ENCODE measurements at regions not wholly inside any gene's neighbourhood (a gene's known extent, or its start where the extent isn't known, plus 50 kb on each side); places are given as distances from the start of the nearest gene placed in this dataset.

- Histone ChIP-seq H3K4me3 (replicated peaks; ENCODE audit: low read depth, low read length) (no peak overlapping the region), H3K27me3 (replicated peaks; ENCODE audit: control insufficient read depth, insufficient read depth, low read length) (no peaks in the 10 kb centered on the region), H3K36me3 (ENCODE audit: control insufficient read depth, insufficient read depth, low read length) (no peaks in the 10 kb centered on the region)
- TF ChIP-seq CTCF (IDR thresholded peaks at IDR 0.05; ENCODE audit: insufficient read depth, low read length, poor library complexity, severe bottlenecking): no peak
- DNase-seq (ENCODE audit: extremely low read depth, insufficient read length): no peak
Observed at GRCh38 chr15:26439681-26440080, 333.2 kb downstream of the GABRB3 start.

GRCh38 chr15:26438718-26439117 lies 334.1 kb downstream of the GABRB3 start:
- DNase-seq (ENCODE audit: extremely low read depth, insufficient read length): no peak
- no peak overlapping the region for H3K4me3 ChIP-seq (replicated peaks; ENCODE audit: low read depth, low read length)
- H3K36me3 ChIP-seq (ENCODE audit: control insufficient read depth, insufficient read depth, low read length): no peaks in the 10 kb centered on the region

DNA sequence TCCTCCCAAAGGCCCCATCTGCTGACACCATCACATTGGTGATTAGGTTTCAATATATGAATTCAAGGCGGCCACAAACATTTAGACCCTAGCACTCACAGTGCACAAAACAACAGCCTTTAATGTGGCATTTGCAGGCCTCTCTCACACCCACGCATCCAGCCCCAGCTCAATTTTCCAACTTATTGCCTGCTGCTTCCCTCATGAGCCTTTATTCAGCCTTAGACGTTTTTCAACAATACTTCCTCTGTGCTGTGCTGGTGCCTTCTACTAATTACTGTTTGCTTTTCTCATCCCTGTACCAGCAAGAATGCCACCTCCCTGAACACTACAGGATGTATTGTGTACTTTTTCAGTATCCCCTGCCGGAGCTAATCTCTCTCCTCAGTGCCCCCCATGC lies 334.6 kb downstream of the GABRB3 start:
- no peaks in the 10 kb centered on the region for H3K36me3 ChIP-seq (ENCODE audit: control insufficient read depth, insufficient read depth, low read length)
- TF ChIP-seq CTCF (IDR thresholded peaks at IDR 0.05; ENCODE audit: insufficient read depth, low read length, poor library complexity, severe bottlenecking): no peak
- no peak overlapping the region for H3K4me3 ChIP-seq (replicated peaks; ENCODE audit: low read depth, low read length)
- no peak for DNase-seq (ENCODE audit: extremely low read depth, insufficient read length)
- H3K27me3 ChIP-seq (replicated peaks; ENCODE audit: control insufficient read depth, insufficient read depth, low read length): no peaks in the 10 kb centered on the region

More at GRCh38 chr15:26438718-26439117, 334.1 kb downstream of the GABRB3 start:
- H3K27me3 ChIP-seq (replicated peaks; ENCODE audit: control insufficient read depth, insufficient read depth, low read length): no peaks in the 10 kb centered on the region
- no peak for TF ChIP-seq CTCF (IDR thresholded peaks at IDR 0.05; ENCODE audit: insufficient read depth, low read length, poor library complexity, severe bottlenecking)

- no peaks in the 10 kb centered on the region for H3K27me3 ChIP-seq (replicated peaks; ENCODE audit: control insufficient read depth, insufficient read depth, low read length)
- TF ChIP-seq CTCF (IDR thresholded peaks at IDR 0.05; ENCODE audit: insufficient read depth, low read length, poor library complexity, severe bottlenecking): no peak
- no peak overlapping the region for H3K4me3 ChIP-seq (replicated peaks; ENCODE audit: low read depth, low read length)
- no peak for DNase-seq (ENCODE audit: extremely low read depth, insufficient read length)
- no peaks in the 10 kb centered on the region for H3K36me3 ChIP-seq (ENCODE audit: control insufficient read depth, insufficient read depth, low read length)
Observed at GRCh38 chr15:26433818-26434217, 339.0 kb downstream of the GABRB3 start.

- no peak for DNase-seq (ENCODE audit: extremely low read depth, insufficient read length)
- Histone ChIP-seq H3K27me3 (replicated peaks; ENCODE audit: control insufficient read depth, insufficient read depth, low read length) (no peaks in the 10 kb centered on the region), H3K36me3 (ENCODE audit: control insufficient read depth, insufficient read depth, low read length) (no peaks in the 10 kb centered on the region), H3K4me3 (replicated peaks; ENCODE audit: low read depth, low read length) (no peak overlapping the region)
- TF ChIP-seq CTCF (IDR thresholded peaks at IDR 0.05; ENCODE audit: insufficient read depth, low read length, poor library complexity, severe bottlenecking): no peak
Observed at GRCh38 chr15:26433060-26433459, 339.8 kb downstream of the GABRB3 start.

DNA sequence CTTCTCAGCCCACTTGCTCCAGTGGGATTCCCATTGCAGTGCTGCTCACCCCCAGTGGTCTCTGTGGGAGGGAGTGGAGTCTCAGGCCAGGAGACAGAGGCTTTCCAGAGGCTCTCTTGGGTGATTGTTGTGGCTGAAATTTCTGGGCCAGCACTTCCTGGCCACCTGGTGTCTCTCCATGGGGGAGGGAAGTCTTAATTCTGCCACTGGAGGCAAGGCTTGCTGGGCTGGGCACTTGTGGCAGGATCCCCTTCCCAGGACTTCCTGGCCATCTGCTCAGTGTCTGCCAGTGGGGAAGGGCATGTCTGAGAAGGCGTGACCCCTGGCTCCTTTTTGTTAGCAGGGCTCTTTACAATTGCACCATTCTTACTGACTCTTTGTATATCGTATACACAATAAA lies 351.8 kb downstream of the GABRB3 start:
- H3K36me3 ChIP-seq (ENCODE audit: control insufficient read depth, insufficient read depth, low read length): no peaks in the 10 kb centered on the region
- TF ChIP-seq CTCF (IDR thresholded peaks at IDR 0.05; ENCODE audit: insufficient read depth, low read length, poor library complexity, severe bottlenecking): no peak
- no peak for DNase-seq (ENCODE audit: extremely low read depth, insufficient read length)
- H3K4me3 ChIP-seq (replicated peaks; ENCODE audit: low read depth, low read length): no peak overlapping the region
- H3K27me3 ChIP-seq (replicated peaks; ENCODE audit: control insufficient read depth, insufficient read depth, low read length): no peaks in the 10 kb centered on the region
